B cell (primary cell): ENCODE measurements at regions not wholly inside any gene's neighbourhood (a gene's known extent, or its start where the extent isn't known, plus 50 kb on each side); places are given as distances from the start of the nearest gene placed in this dataset.

Experiments
- ATAC-seq: fragments of 200-7000 bp; cut with Tn5 transposase; one replicate; pipeline ENCODE4 v1.10.0; 2021; ENCODE audit warnings: low read depth, mild to moderate bottlenecking, moderate number of reproducible peaks, moderate library complexity
- CTCF ChIA-PET: fragments of 350-600 bp; sonication (Branson Sonifier 250); formaldehyde crosslinking; loops from one replicate; lab custom pipeline; 2021; ENCODE audit warnings: antibody characterized with exemption, inconsistent platforms; lab: Charles Lee
- POLR2A ChIA-PET: fragments of 350-600 bp; sonication (Branson Sonifier 250); formaldehyde crosslinking; loops from one replicate; lab custom pipeline; 2021; ENCODE audit warnings: antibody characterized with exemption; lab: Charles Lee
- DNase-seq: peaks from one replicate; pipeline ENCODE4 v3.0.0; 2013
- H2AFZ ChIP-seq: 2 replicates; pipeline ENCODE4 v1.6.1; 2012; ENCODE audit warnings: mild to moderate bottlenecking, low read depth, low read length; ENCODE audit not compliant: insufficient read depth, poor library complexity, severe bottlenecking
- H3K27ac ChIP-seq, 2 donors: 1 replicate in 1 of 2; 2 replicates in 1 of 2; pipeline ENCODE4 v1.5.1; 2012 to 2013; ENCODE audit warnings: low read length in 2 of 2, mild to moderate bottlenecking in 2 of 2, moderate library complexity in 1 of 2
- H3K27me3 ChIP-seq, 4 experiments: fragments of 200-600 bp in 1 of 4; sonication (generic) in 1 of 4; replicated peaks in 1 of 4; 1 replicate in 2 of 4; 2 replicates in 2 of 4; pipeline versions ENCODE4 v1.6.1 to v1.7.0; 2013 to 2016; ENCODE audit warnings: low read length in 3 of 4, mild to moderate bottlenecking in 2 of 4, mixed read lengths in 1 of 4, moderate library complexity in 1 of 4; ENCODE audit not compliant: insufficient read depth in 4 of 4, control insufficient read depth in 3 of 4; ENCODE audit errors: control extremely low read depth in 1 of 4
- H3K36me3 ChIP-seq, 2 experiments: replicated peaks in 1 of 2; 1 replicate in 1 of 2; 2 replicates in 1 of 2; pipeline versions ENCODE4 v1.6.1 to v1.7.1; 2013; ENCODE audit warnings: low read length in 1 of 2; ENCODE audit not compliant: insufficient read depth in 2 of 2, control insufficient read depth in 1 of 2; ENCODE audit errors: control extremely low read depth in 1 of 2, extremely low read depth in 1 of 2
- H3K4me1 ChIP-seq, 2 donors: fragments of 200-600 bp in 1 of 2; sonication (generic) in 1 of 2; 1 replicate in 1 of 2; 2 replicates in 1 of 2; pipeline versions ENCODE4 v1.5.1 to v1.6.1; 2013 to 2017; ENCODE audit warnings: low read length in 2 of 2; ENCODE audit not compliant: control insufficient read depth in 2 of 2, insufficient read depth in 2 of 2
- H3K4me2 ChIP-seq: replicated peaks from 2 replicates; pipeline ENCODE3; 2012; ENCODE audit warnings: mild to moderate bottlenecking, low read depth, low read length; ENCODE audit not compliant: poor library complexity, severe bottlenecking
- H3K4me3 ChIP-seq, 5 experiments: fragments of 200-600 bp in 1 of 5; sonication (generic) in 1 of 5; 1 replicate in 3 of 5; 2 replicates in 2 of 5; pipeline versions ENCODE4 v1.5.1 to v1.7.0; 2011 to 2016; ENCODE audit warnings: low read length in 4 of 5, mild to moderate bottlenecking in 4 of 5, low read depth in 2 of 5, control low read depth in 1 of 5, moderate library complexity in 1 of 5; ENCODE audit not compliant: insufficient read depth in 1 of 5; ENCODE audit errors: control extremely low read depth in 1 of 5, extremely low read depth in 1 of 5
- H3K79me2 ChIP-seq: fragments of 200-600 bp; sonication (generic); one replicate; pipeline ENCODE4 v1.6.0; 2016; ENCODE audit warnings: low read length; ENCODE audit not compliant: control insufficient read depth, insufficient read depth
- H3K9ac ChIP-seq: fragments of 200-600 bp; sonication (generic); 2 replicates; pipeline ENCODE4 v1.6.1; 2017; ENCODE audit warnings: mild to moderate bottlenecking, low read length, moderate library complexity
- H3K9me3 ChIP-seq, 3 donors: one replicate each; pipeline versions ENCODE4 v1.6.1 to v1.7.1; 2013; ENCODE audit warnings: low read length in 2 of 3; ENCODE audit not compliant: control insufficient read depth in 2 of 3, insufficient read depth in 1 of 3; ENCODE audit errors: control extremely low read depth in 1 of 3
- H4K20me1 ChIP-seq: 2 replicates; pipeline ENCODE4 v1.6.0; 2012; ENCODE audit warnings: mild to moderate bottlenecking, low read length; ENCODE audit not compliant: insufficient read depth, control insufficient read depth, poor library complexity, severe bottlenecking
- H3K27ac Mint-ChIP-seq: one replicate; pipeline ENCODE4 v1.8.0; 2021; ENCODE audit warnings: mixed read lengths
- H3K27me3 Mint-ChIP-seq: one replicate; pipeline ENCODE4 v1.8.0; 2021; ENCODE audit warnings: mixed read lengths
- H3K4me1 Mint-ChIP-seq: one replicate; pipeline ENCODE4 v1.8.0; 2021; ENCODE audit warnings: mixed read lengths
- H3K4me3 Mint-ChIP-seq: one replicate; pipeline ENCODE4 v1.8.0; 2021; ENCODE audit warnings: mixed read lengths
- H3K9me3 Mint-ChIP-seq: one replicate; pipeline ENCODE4 v1.8.0; 2022; ENCODE audit warnings: mixed read lengths; ENCODE audit not compliant: insufficient read depth
- CTCF ChIP-seq: fragments of 200-600 bp; IDR thresholded peaks from one replicate; pipeline ENCODE4 v1.8.0; 2022; ENCODE audit warnings: antibody characterized with exemption, mild to moderate bottlenecking
- EZH2 ChIP-seq: IDR thresholded peaks from 2 replicates; pipeline ENCODE4 v1.6.1; 2012; ENCODE audit warnings: borderline replicate concordance, low read depth, mild to moderate bottlenecking, moderate library complexity, low read length; ENCODE audit not compliant: insufficient read depth, poor library complexity, severe bottlenecking
- WGBS: methylation state at CpG from one replicate; pipeline ENCODE4 v1.1.5; 2013; ENCODE audit warnings: missing lambda C conversion rate; ENCODE audit not compliant: insufficient coverage; 5-methylcytosine and 5-hydroxymethylcytosine counted together
- intact Hi-C: fragments of 100-400 bp; cut with micrococcal nuclease; formaldehyde crosslinking; loops from one replicate; pipeline ENCODE4 v1.10.0; 2022

- no peak overlapping the region for H3K27ac ChIP-seq
- Mint-ChIP-seq H3K4me1 (no peaks in the 10 kb centered on the region), H3K4me3 (no peak overlapping the region), H3K27ac (no peak overlapping the region), H3K9me3 (no peaks in the 10 kb centered on the region), H3K27me3 (peaks cover 11% of the 10 kb centered on the region)
- ChIA-PET POLR2A (no interaction called here), CTCF (no interaction called here)
- no peaks in the 10 kb centered on the region for H3K27me3 ChIP-seq
- H3K4me1 ChIP-seq, result no peaks in the 10 kb centered on the region
- no peak for ATAC-seq
- H4K20me1 ChIP-seq, result no peaks in the 10 kb centered on the region
- no peak overlapping the region for H2AFZ ChIP-seq
- DNase-seq, result no peak
- no peak overlapping the region for H3K4me3 ChIP-seq
- no CpG with 5 or more reads among the region's 1 CpG for WGBS
- no peak overlapping the region for H3K4me2 ChIP-seq
- TF ChIP-seq CTCF, result no peak
- no peak for TF ChIP-seq EZH2
- no peaks in the 10 kb centered on the region for H3K9me3 ChIP-seq
- no peak overlapping the region for H3K9ac ChIP-seq
- intact Hi-C loops, result no loop called here
- H3K79me2 ChIP-seq, result no peaks in the 10 kb centered on the region
- no peaks in the 10 kb centered on the region for H3K36me3 ChIP-seq
These were observed 332.1 kb upstream of the CELF2 start for GRCh38 chr10:10685566-10685965.

- no CpG with 5 or more reads among the region's 4 CpGs for WGBS
- no peaks in the 10 kb centered on the region for H3K4me1 Mint-ChIP-seq
These were observed 329.9 kb upstream of the CELF2 start for GRCh38 chr10:10687751-10688150.

More at GRCh38 chr10:10687751-10688150, 329.9 kb upstream of the CELF2 start:
- ChIA-PET CTCF (no interaction called here), POLR2A (no interaction called here)
- H4K20me1 ChIP-seq, result no peaks in the 10 kb centered on the region
- no peak overlapping the region for H2AFZ ChIP-seq
- no peaks in the 10 kb centered on the region for H3K9me3 ChIP-seq
- no peak overlapping the region for H3K27ac ChIP-seq
- no peaks in the 10 kb centered on the region for H3K4me1 ChIP-seq
- H3K27me3 ChIP-seq, result no peaks in the 10 kb centered on the region
- no peaks in the 10 kb centered on the region for H3K9me3 Mint-ChIP-seq
- H3K27ac Mint-ChIP-seq, result no peak overlapping the region
- no peak for ATAC-seq
- H3K4me3 ChIP-seq, result no peak overlapping the region
- H3K79me2 ChIP-seq, result no peaks in the 10 kb centered on the region
- intact Hi-C loops, result no loop called here
- no peak for DNase-seq
- H3K36me3 ChIP-seq, result no peaks in the 10 kb centered on the region
- H3K4me3 Mint-ChIP-seq, result no peak overlapping the region
- no peak overlapping the region for H3K9ac ChIP-seq
- no peak overlapping the region for H3K4me2 ChIP-seq
- H3K27me3 Mint-ChIP-seq, result peaks cover 11% of the 10 kb centered on the region
- TF ChIP-seq CTCF, result no peak
- TF ChIP-seq EZH2, result no peak
